ENCODE measurements at regions not wholly inside any gene's neighbourhood (a gene's known extent, or its start where the extent isn't known, plus 50 kb on each side); places are given as distances from the start of the nearest gene placed in this dataset.

- H3K4me3 ChIP-seq (ENCODE audit: low read depth, low read length): no peak overlapping the region
- no peak for DNase-seq (ENCODE audit: low read depth)
- no peak for TF ChIP-seq CTCF (IDR thresholded peaks at IDR 0.05; ENCODE audit: control insufficient read depth, extremely low read depth, insufficient read depth)
Observed at GRCh38 chr20:11054266-11054993, 380.6 kb upstream of the JAG1 start.

GRCh38 chr20:11056414-11056813, 382.6 kb upstream of the JAG1 start:
- no peak for TF ChIP-seq CTCF (IDR thresholded peaks at IDR 0.05; ENCODE audit: control insufficient read depth, extremely low read depth, insufficient read depth)
- DNase-seq (ENCODE audit: low read depth): no peak
- H3K4me3 ChIP-seq (ENCODE audit: low read depth, low read length): no peak overlapping the region

GRCh38 chr20:11057624-11058023, 383.8 kb upstream of the JAG1 start:
- TF ChIP-seq CTCF (IDR thresholded peaks at IDR 0.05; ENCODE audit: control insufficient read depth, extremely low read depth, insufficient read depth): no peak
- DNase-seq (ENCODE audit: low read depth): no peak
- H3K4me3 ChIP-seq (ENCODE audit: low read depth, low read length): no peak overlapping the region

- no peak for TF ChIP-seq CTCF (IDR thresholded peaks at IDR 0.05; ENCODE audit: control insufficient read depth, extremely low read depth, insufficient read depth)
- H3K4me3 ChIP-seq (ENCODE audit: low read depth, low read length): no peak overlapping the region
- DNase-seq (ENCODE audit: low read depth): no peak
Observed at GRCh38 chr20:11059659-11060058, 385.9 kb upstream of the JAG1 start.

DNA sequence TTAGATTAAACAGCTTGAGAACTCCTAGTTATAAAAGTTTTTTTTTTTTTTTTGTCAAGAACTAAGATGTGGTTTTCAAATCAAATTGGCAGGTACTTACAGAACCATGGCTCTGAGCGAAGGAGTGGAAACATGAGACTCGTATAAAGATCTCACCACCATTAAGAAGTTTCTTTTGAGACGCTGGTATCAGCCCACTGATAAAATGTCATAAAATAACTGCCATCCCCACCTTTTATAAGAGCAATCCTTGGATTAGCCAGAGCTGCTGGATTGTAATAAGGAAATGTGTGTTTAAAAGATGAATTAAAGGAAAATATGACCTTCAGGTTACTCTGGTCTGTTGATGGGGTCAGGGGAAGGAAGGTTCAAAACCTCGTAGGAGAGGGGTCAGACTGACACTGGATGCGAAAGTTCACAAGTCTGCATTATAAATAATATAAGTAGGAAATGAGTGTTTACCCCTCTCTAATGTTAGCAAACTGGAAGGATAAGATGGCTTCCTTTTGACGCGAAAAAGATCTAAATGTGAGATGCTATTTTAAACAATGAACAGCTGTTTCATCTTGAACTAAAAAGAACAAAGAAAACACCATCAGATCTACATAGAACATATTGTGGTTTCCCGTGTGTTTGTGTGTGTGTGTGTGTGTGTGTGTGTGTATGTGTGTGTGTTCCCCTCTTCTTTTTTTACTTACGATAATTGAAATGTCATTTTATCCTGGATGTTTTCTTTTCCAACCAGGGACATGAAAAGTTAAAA, 386.8 kb upstream of the JAG1 start:
- no peak for DNase-seq (ENCODE audit: low read depth)
- TF ChIP-seq CTCF (IDR thresholded peaks at IDR 0.05; ENCODE audit: control insufficient read depth, extremely low read depth, insufficient read depth): no peak
- H3K4me3 ChIP-seq (ENCODE audit: low read depth, low read length): no peak overlapping the region

GRCh38 chr20:11063444-11063843, 389.6 kb upstream of the JAG1 start:
- no peak for DNase-seq (ENCODE audit: low read depth)
- no peak for TF ChIP-seq CTCF (IDR thresholded peaks at IDR 0.05; ENCODE audit: control insufficient read depth, extremely low read depth, insufficient read depth)
- no peak overlapping the region for H3K4me3 ChIP-seq (ENCODE audit: low read depth, low read length)

Measured in LNCaP clone FGC (cell line).